NB4 (cell line): ENCODE measurements at regions not wholly inside any gene's neighbourhood (a gene's known extent, or its start where the extent isn't known, plus 50 kb on each side); places are given as distances from the start of the nearest gene placed in this dataset.

Experiments used
- MAX ChIP-seq: IDR thresholded peaks from 2 replicates; pipeline ENCODE4 v1.6.1; 2011; ENCODE audit warnings: low read depth, low read length
- MYC ChIP-seq: IDR thresholded peaks from 2 replicates; pipeline ENCODE4 v1.6.1; 2011; ENCODE audit warnings: low read depth, low read length
- POLR2A ChIP-seq: IDR thresholded peaks from 2 replicates; pipeline ENCODE4 v1.6.1; 2011; ENCODE audit warnings: mild to moderate bottlenecking; ENCODE audit not compliant: insufficient read length; ENCODE audit errors: extremely low read depth
- TF ChIP-seq, protein P1 (sequence below): IDR thresholded peaks from one replicate; pipeline ENCODE4 v1.5.1; 2012; ENCODE audit warnings: low read depth, low read length

GRCh38 chr16:65756163-65756562 lies 610.3 kb upstream of the CDH5 start:
- TF ChIP-seq POLR2A: no peak
- TF ChIP-seq, protein P1, sequence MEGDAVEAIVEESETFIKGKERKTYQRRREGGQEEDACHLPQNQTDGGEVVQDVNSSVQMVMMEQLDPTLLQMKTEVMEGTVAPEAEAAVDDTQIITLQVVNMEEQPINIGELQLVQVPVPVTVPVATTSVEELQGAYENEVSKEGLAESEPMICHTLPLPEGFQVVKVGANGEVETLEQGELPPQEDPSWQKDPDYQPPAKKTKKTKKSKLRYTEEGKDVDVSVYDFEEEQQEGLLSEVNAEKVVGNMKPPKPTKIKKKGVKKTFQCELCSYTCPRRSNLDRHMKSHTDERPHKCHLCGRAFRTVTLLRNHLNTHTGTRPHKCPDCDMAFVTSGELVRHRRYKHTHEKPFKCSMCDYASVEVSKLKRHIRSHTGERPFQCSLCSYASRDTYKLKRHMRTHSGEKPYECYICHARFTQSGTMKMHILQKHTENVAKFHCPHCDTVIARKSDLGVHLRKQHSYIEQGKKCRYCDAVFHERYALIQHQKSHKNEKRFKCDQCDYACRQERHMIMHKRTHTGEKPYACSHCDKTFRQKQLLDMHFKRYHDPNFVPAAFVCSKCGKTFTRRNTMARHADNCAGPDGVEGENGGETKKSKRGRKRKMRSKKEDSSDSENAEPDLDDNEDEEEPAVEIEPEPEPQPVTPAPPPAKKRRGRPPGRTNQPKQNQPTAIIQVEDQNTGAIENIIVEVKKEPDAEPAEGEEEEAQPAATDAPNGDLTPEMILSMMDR: no peak
- TF ChIP-seq MYC: no peak
- TF ChIP-seq MAX: no peak
